ENCODE measurements at regions not wholly inside any gene's neighbourhood (a gene's known extent, or its start where the extent isn't known, plus 50 kb on each side); places are given as distances from the start of the nearest gene placed in this dataset.
"Not testable (repeated sequence)": the region's sequence is repeated elsewhere in the genome, so short reads cannot be mapped to it uniquely, and the experiment has no call there.

- DNase-seq, result no peak
Observed at GRCh38 chr10:124323806-124324205, 94.9 kb downstream of the OAT start.

- DNase-seq, result no peak
Observed at GRCh38 chr10:124323111-124323725, 95.5 kb downstream of the OAT start.

GRCh38 chr10:124322191-124322980, 96.3 kb downstream of the OAT start:
- DNase-seq, result no peak

DNA sequence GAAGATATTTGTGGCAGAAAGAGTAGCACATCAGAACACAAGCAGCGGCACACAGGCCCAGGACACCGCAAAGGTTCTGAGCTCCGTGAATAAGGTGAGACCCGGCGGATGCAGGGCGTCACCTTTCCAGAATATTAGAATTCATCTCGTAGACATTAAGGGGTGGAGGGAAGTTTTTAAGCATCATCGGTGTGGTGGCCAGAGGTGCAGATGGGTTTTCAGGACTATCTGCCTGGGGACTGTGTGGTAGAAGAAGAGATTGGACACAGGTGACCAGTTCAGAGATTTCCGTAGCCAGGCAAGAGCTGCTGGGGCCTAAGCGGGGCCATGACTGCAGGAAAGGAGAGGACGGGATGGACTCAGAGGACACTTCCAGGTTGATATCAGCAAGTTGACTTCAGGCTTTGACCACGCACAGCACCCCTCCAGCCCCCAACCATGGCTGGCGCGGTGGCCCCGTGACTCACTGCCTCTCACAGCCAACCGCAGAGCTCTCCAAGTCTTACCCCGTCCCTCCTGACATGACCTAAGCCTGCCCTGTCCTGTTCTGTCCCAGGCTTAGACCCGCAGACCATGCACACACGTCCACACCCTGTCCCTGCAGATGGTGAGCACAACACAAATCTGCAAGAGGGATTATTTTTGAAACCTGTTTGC, 97.2 kb downstream of the OAT start:
- DNase-seq, result no peak

- no peak for DNase-seq
Observed at GRCh38 chr10:124320778-124321432, 97.8 kb downstream of the OAT start.

- DNase-seq, result no peak
Observed at GRCh38 chr10:124319926-124320391, 98.8 kb downstream of the OAT start.

DNA sequence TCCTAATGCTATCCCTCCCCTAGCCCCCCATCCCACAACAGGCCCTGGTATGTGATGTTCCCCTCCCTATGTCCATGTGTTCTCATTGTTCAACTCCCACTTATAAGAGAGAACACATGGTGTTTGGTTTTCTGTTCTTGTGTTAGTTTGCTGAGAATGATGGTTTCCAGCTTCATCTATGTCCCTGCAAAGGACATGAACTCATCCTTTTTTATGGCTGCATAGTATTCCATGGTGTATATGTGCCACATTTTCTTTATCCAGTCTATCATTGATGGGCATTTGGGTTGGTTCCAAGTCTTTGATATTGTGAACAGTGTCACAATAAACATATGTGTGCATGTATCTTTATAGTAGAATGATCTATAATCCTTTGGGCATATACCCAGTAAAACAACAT, 99.2 kb downstream of the OAT start:
- not testable (repeated sequence) for DNase-seq

GRCh38 chr10:124318811-124319210, 99.9 kb downstream of the OAT start:
- no peak for DNase-seq

GRCh38 chr10:124318076-124318475, 100.6 kb downstream of the OAT start:
- no peak for DNase-seq

GRCh38 chr10:124316326-124316725, 102.4 kb downstream of the OAT start:
- no peak for DNase-seq

GRCh38 chr10:124315591-124316270, 103.0 kb downstream of the OAT start:
- DNase-seq, result no peak

DNA sequence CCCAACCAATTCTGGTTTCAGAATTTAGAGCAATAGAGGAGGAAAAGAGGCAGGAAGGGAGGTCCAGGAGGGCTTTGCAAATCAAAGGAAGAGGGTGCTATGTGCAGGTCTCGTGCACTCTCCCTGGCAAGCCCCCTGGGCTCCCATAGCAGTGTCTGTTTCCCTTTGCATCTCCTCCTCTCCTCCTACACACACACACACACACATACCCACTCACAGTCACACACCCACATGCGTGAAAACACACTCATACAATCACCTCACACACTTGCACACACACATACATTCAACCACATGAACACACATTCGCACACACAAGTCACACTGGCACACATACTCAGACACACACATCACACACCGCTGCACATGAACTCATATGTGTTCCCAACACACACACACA, 105.3 kb downstream of the OAT start:
- DNase-seq, result no peak

GRCh38 chr10:124308811-124309210, 109.9 kb downstream of the OAT start:
- no peak for DNase-seq

GRCh38 chr10:124308056-124308645, 110.6 kb downstream of the OAT start:
- DNase-seq, result no peak

- no peak for DNase-seq
Observed at GRCh38 chr10:124307591-124307990, 111.1 kb downstream of the OAT start.

DNA sequence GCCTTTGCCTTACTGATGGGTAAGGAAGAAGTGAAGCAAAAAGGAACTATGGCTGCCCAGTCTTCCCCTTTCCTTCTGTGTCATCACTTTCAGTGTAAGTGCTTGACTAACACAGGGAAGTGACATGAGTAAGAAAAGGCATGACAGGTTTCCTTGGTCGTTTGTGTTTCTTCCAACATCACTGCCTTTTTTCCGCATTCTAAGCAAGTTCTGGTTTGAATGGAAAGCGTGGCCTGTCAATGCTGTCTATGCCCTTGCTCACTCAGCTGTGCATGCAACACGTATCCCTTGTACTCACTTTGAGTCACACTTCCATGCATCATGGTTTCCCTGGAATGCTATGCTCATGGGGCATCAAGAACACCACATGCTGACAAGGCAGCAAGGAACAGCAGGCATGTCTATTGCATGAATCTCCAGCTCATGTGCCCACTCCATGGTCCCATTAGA, 111.8 kb downstream of the OAT start:
- no peak for DNase-seq

DNA sequence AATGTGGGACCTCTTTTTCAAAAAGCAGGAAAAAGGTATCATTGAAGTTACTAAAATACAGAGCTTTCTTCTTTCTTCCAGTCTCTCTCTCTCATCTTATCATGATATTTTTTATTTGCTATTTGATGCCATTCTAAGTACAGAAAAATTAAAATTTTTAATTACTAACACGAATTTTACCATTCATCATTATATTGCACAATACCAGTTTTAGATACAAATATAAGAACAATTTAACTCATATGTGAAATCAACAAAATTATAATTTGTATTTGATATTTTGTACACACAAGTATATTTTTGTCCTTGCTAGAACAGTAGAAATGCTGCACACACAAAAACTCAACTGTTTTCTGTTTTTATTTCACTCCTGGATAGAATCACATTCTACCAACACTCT, 112.2 kb downstream of the OAT start:
- DNase-seq, result no peak

DNA sequence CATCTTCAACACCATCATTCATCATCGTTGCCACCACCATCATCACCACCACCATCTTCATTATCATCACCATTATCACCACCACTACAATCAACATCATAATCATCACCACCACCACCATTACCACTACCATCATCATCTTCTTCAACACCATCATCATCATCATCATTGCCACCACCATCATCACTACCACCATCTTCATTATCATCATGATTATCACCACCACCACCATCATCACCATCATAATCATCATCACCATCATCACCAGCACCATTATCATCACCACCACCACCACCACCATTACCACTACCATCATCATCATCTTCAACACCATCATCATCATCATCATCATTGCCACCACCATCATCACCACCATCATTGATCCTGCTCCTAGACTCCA, 112.7 kb downstream of the OAT start:
- no peak for DNase-seq

DNA sequence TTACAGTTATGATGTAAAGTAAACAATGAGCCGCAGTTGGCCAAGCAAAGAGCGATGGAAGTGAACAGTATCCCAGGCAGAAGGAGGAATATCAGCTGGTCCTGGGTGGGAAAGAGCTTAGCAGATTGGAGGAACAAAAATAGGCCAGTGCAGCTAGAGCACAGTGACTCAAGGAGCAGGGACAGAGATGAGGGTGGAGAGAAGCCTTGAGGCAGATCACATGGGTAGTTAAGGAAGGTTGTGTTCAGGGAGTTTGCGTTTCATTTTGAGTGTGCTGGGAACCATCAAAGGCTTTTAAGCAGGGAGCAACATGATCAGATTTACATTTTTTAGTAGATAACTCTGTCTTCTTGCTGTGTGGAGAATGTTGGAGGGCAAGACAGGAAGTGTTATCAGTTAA, 113.6 kb downstream of the OAT start:
- no peak for DNase-seq

GRCh38 chr10:124303662-124304418, 114.9 kb downstream of the OAT start:
- DNase-seq, result no peak

DNA sequence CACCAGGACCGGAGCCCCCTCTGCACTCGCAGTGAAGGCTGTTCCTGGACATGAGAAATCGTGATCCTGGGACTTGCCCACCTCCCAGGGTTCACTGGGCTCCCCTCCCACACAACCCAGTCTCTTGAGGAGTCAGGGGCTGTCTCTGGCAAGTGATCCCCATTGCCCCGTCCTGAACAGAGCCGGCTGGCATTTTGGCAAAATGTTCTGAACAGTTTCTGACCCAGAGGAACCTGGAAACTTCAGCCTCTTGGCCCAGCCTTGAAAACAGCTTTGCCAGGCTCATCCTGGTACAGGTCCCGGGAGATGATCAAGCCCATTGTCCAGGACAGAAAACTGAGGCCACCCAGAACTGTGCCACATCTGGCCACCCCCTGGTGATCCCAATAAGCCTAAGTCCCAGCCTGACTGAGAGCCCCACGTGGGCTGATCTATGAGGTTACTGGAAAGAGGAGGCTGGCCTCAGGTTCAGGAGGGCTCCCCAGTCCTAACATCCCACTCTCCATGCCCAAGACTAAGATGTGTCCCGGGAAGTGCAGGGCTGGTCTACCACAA, 115.7 kb downstream of the OAT start:
- DNase-seq, result no peak
